ENCODE measurements at regions not wholly inside any gene's neighbourhood (a gene's known extent, or its start where the extent isn't known, plus 50 kb on each side); places are given as distances from the start of the nearest gene placed in this dataset.

GRCh38 chr2:15822151-15823044 lies 118.0 kb upstream of the MYCN start (continued):
- no peak for TF ChIP-seq ZNF404 (tag by site-specific recombination; IDR thresholded peaks at IDR 0.05)
- TF ChIP-seq OVOL3 (tag by site-specific recombination; IDR thresholded peaks at IDR 0.05): no peak
- TF ChIP-seq, protein P1, sequence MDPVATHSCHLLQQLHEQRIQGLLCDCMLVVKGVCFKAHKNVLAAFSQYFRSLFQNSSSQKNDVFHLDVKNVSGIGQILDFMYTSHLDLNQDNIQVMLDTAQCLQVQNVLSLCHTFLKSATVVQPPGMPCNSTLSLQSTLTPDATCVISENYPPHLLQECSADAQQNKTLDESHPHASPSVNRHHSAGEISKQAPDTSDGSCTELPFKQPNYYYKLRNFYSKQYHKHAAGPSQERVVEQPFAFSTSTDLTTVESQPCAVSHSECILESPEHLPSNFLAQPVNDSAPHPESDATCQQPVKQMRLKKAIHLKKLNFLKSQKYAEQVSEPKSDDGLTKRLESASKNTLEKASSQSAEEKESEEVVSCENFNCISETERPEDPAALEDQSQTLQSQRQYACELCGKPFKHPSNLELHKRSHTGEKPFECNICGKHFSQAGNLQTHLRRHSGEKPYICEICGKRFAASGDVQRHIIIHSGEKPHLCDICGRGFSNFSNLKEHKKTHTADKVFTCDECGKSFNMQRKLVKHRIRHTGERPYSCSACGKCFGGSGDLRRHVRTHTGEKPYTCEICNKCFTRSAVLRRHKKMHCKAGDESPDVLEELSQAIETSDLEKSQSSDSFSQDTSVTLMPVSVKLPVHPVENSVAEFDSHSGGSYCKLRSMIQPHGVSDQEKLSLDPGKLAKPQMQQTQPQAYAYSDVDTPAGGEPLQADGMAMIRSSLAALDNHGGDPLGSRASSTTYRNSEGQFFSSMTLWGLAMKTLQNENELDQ (tag by site-specific recombination; IDR thresholded peaks at IDR 0.05; ENCODE audit: low read depth): no peak
- TF ChIP-seq ZNF354C (tag by site-specific recombination; IDR thresholded peaks at IDR 0.05; ENCODE audit: borderline replicate concordance, low read depth): no peak
- TF ChIP-seq ZNF398 (tag by site-specific recombination; IDR thresholded peaks at IDR 0.05): no peak
- no peak for TF ChIP-seq ZNF280D (tag by site-specific recombination; IDR thresholded peaks at IDR 0.05)
- TF ChIP-seq, protein P2, sequence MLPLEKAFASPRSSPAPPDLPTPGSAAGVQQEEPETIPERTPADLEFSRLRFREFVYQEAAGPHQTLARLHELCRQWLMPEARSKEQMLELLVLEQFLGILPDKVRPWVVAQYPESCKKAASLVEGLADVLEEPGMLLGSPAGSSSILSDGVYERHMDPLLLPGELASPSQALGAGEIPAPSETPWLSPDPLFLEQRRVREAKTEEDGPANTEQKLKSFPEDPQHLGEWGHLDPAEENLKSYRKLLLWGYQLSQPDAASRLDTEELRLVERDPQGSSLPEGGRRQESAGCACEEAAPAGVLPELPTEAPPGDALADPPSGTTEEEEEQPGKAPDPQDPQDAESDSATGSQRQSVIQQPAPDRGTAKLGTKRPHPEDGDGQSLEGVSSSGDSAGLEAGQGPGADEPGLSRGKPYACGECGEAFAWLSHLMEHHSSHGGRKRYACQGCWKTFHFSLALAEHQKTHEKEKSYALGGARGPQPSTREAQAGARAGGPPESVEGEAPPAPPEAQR (tag by site-specific recombination; IDR thresholded peaks at IDR 0.05): no peak
- TF ChIP-seq ZNF26 (tag by site-specific recombination; IDR thresholded peaks at IDR 0.05): no peak

DNA sequence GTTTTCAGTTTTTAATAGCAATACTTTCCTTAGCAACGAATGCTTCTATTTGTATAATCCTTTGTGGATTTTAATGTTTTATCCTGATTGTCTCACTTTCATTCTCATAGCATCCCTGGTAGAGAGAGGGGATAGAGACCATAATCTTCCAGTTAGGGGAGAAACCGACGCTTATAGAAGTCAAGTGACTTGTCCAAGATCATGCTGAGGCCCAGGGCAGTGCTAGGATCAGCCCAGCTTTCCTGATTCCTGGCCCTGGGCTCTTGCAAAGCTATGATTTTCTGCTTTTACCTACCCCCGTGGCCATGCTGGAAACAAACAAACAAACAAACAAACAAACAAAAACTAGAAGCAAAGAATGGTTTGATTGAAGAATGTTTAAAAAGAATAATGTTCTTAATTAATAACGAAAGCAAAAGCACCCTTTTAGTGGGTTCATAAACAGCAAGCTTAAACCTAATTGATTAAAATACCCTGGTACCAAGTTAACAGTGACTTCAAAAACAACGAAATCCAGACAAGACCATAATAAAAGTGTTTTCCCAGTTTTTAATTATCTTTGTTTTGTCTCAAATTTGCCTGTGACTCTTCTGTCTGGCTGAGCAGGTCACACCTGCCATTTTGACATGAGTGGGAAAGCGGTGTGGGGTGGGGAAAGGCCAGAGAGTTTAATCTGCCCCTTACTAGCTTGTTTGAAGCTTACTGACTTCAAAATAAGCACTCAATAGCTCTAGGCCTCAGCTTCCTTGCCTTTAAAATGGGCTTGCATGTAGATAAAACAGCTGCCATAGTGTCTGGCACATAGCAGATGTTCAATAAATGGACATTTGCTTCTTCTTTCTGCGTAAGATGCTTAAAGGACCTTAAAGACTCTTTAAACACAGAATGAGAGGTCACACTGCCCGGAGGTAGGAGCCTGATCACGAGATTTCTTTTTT lies 116.6 kb upstream of the MYCN start:
- Histone ChIP-seq H3K36me3 (ENCODE audit: control insufficient read depth in 2 of 2, insufficient read depth in 1 of 2, low read length in 2 of 2) (no peaks in the 10 kb centered on the region), H3K27ac (ENCODE audit: extremely low read depth, low read depth, low read length) (no peak overlapping the region), H3K9me3 (ENCODE audit: control insufficient read depth, insufficient read depth, low read depth, low read length) (no peaks in the 10 kb centered on the region), H3K4me1 (ENCODE audit: control insufficient read depth, insufficient read depth, low read length) (no peaks in the 10 kb centered on the region), H3K4me3 (ENCODE audit: low read depth, low read length) (no peak overlapping the region)
- POLR2A ChIA-PET: no interaction called here
- CTCF ChIA-PET: no interaction called here
- TF ChIP-seq HOXC10 (CRISPR knock-in tag; IDR thresholded peaks at IDR 0.05) (no peak), ZNF23 (tag by site-specific recombination; IDR thresholded peaks at IDR 0.05; ENCODE audit: borderline replicate concordance) (no peak), ZNF580 (tag by site-specific recombination; IDR thresholded peaks at IDR 0.05) (no peak), ZNF248 (tag by site-specific recombination; IDR thresholded peaks at IDR 0.05) (no peak), ZNF544 (tag by site-specific recombination; IDR thresholded peaks at IDR 0.05) (no peak), ZNF341 (tag by site-specific recombination; IDR thresholded peaks at IDR 0.05; ENCODE audit: low read depth) (no peak), GFI1B (tag by site-specific recombination; IDR thresholded peaks at IDR 0.05) (no peak), ZNF157 (tag by site-specific recombination; IDR thresholded peaks at IDR 0.05) (no peak), ZNF140 (tag by site-specific recombination; IDR thresholded peaks at IDR 0.05) (no peak), ZNF830 (tag by site-specific recombination; IDR thresholded peaks at IDR 0.05; ENCODE audit: low read depth) (no peak)
- TF ChIP-seq, protein P3, sequence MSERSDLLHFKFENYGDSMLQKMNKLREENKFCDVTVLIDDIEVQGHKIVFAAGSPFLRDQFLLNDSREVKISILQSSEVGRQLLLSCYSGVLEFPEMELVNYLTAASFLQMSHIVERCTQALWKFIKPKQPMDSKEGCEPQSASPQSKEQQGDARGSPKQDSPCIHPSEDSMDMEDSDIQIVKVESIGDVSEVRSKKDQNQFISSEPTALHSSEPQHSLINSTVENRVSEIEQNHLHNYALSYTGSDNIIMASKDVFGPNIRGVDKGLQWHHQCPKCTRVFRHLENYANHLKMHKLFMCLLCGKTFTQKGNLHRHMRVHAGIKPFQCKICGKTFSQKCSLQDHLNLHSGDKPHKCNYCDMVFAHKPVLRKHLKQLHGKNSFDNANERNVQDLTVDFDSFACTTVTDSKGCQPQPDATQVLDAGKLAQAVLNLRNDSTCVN (tag by site-specific recombination; optimal IDR thresholded peaks at IDR 0.05): no peak
- TF ChIP-seq, protein P4, sequence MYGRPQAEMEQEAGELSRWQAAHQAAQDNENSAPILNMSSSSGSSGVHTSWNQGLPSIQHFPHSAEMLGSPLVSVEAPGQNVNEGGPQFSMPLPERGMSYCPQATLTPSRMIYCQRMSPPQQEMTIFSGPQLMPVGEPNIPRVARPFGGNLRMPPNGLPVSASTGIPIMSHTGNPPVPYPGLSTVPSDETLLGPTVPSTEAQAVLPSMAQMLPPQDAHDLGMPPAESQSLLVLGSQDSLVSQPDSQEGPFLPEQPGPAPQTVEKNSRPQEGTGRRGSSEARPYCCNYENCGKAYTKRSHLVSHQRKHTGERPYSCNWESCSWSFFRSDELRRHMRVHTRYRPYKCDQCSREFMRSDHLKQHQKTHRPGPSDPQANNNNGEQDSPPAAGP (tag by site-specific recombination; IDR thresholded peaks at IDR 0.05): no peak
